GM10248 (cell line): ENCODE measurements at regions not wholly inside any gene's neighbourhood (a gene's known extent, or its start where the extent isn't known, plus 50 kb on each side); places are given as distances from the start of the nearest gene placed in this dataset.

Experiments
- CTCF ChIA-PET: fragments of 300-600 bp; sonication (Branson Sonifier 250); formaldehyde crosslinking; extraction: SDS; loops from one replicate; lab custom pipeline; 2021; ENCODE audit warnings: antibody characterized with exemption; lab: Yijun Ruan, JAX
- POLR2A ChIA-PET: fragments of 350-650 bp; sonication (Branson Sonifier 250); formaldehyde crosslinking; extraction: SDS; loops from one replicate; lab custom pipeline; 2020; ENCODE audit warnings: antibody characterized with exemption; lab: Yijun Ruan, JAX
- DNase-seq: peaks from one replicate; pipeline ENCODE4 v3.0.0; 2012; ENCODE audit errors: extremely low spot score
- CTCF ChIP-seq: IDR thresholded peaks from 2 replicates; pipeline ENCODE4 v1.5.1; 2012; ENCODE audit warnings: mild to moderate bottlenecking, low read depth; ENCODE audit errors: extremely low read depth, missing control alignments, control extremely low read depth

GRCh38 chr10:106181501-106181900, 983.0 kb downstream of the SORCS1 start:
- DNase-seq, result no peak
- TF ChIP-seq CTCF, result no peak
- CTCF ChIA-PET, result interaction anchor here (1.6 to 1.7 kb wide), 2 partner anchors 12 to 231 kb away, joined by 3 to 4 read pairs; no protein-coding TSS in a partner anchor
- POLR2A ChIA-PET, result no interaction called here

DNA sequence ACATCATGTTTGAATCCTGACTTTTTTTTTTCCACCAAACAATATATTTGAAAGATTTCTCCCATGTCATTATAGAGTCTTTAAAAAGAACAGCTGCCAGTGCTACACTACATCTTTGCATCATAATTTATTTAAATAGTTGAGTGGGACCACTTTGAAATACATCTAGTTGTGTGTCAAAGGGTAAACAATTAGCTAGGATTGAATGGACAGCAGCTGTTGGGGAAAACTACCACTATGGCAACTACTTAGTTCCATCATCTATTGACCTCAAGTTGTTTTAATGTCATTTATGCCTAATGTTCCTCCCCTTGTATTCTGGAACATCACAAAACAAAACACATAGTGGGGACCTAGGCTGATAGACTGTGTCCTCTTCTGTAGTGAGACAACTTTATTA, 985.1 kb downstream of the SORCS1 start:
- no peak for TF ChIP-seq CTCF
- no peak for DNase-seq
- ChIA-PET CTCF (no interaction called here), POLR2A (no interaction called here)

- ChIA-PET POLR2A (no interaction called here), CTCF (no interaction called here)
- TF ChIP-seq CTCF, result peak; percentile 38
- peak; percentile 7 for DNase-seq
Measured at GRCh38 chr10:106175760-106176377, 988.6 kb downstream of the SORCS1 start.

DNA sequence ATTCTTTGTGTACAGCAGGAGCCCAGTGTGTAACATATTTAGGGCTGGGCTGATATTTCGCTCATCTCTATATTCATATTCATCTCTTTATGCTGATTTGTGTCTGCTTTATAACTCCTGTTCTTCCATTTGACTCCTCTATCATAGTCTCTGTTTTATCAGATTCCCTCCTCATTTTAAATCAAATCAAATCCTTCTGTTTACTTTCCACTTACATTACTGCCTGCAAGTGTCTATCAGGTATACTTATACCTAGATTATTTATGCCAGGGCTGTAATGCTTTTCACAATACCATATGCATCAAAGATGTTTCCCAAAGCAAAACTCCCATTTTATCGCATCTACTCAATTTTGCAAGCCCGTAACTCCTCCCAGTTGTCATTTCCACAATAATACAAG, 990.7 kb downstream of the SORCS1 start:
- ChIA-PET CTCF (no interaction called here), POLR2A (no interaction called here)
- TF ChIP-seq CTCF, result no peak
- DNase-seq, result no peak

GRCh38 chr10:106169241-106169640, 995.3 kb downstream of the SORCS1 start:
- POLR2A ChIA-PET, result no interaction called here
- DNase-seq, result no peak
- CTCF ChIA-PET, result no interaction called here
- no peak for TF ChIP-seq CTCF

- no peak for TF ChIP-seq CTCF
- ChIA-PET CTCF (no interaction called here), POLR2A (no interaction called here)
- DNase-seq, result no peak
Measured at GRCh38 chr10:106167946-106168345, 996.6 kb downstream of the SORCS1 start.
